GM21786 (cell line): ENCODE measurements at regions not wholly inside any gene's neighbourhood (a gene's known extent, or its start where the extent isn't known, plus 50 kb on each side); places are given as distances from the start of the nearest gene placed in this dataset.

Source experiments
- ATAC-seq: cut with Tn5 transposase; IDR thresholded peaks from one replicate; pipeline ENCODE4 v1.9.1; 2021; ENCODE audit not compliant: unreplicated experiment

DNA sequence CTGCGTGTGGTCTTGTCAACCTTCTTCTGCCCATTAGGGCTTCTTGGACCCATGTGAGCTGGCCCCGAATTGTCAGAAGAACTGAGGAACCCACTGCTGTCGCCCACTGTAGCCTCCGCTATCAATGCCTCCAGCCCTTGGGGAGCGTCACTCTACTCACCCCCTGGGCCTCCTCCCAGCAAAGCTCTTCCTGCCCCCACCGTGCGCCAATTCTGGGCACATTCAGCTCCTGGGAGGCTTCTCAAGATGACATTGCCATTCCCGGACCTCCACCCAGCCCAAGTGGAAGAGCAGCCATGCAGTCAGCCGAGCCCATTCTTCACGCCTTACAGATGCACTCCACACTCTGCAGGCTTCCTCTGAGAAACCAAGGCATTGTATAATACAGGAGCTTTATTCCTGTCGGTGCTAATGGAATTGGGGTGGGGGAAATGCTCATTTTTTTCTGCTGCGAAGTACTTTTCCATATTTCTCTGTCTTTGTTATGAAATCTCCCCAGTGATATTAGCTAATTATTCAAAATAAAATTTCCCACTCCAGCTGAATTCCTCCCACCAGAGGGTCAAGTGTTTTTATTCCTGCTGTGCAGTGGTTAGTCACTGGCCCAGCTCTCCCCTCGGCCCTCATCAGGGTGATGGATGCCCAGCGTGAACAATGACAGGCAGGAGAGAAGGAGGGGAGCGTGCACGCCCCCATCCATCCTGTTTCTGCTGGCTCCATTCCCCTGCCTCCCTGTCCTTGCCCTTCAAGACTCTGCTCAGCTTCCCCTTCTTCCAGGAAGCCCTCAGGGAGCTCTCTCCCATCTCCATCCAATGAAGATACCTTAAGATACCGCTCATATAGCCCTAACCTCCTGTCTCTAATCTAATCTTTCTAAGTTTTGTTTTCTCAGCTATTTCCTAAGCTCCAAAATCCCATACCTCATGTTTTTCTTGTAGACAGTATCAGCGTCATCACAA is 87.7 kb downstream of the C16orf95 start:
- ATAC-seq: no peak

DNA sequence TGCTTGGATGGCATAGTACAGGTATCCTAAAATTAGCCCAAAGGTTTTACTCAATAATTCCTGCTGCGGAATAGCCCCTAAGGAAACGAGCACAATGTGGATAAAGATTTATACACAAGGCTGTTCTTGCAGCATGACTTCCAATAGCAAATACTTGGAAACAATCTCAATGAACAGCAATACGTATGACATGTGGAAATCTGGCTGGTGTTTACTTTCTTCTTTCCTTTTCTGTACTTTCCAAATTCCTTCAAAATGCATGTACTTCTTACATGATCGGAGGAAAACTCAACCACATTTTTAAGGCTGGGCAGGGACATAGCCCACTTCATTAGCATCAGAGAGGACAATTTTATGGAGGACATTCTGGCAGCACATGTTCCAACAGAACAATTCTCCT is 86.6 kb downstream of the C16orf95 start:
- no peak for ATAC-seq

GRCh38 chr16:87231295-87231694 is 85.9 kb downstream of the C16orf95 start:
- no peak for ATAC-seq

DNA sequence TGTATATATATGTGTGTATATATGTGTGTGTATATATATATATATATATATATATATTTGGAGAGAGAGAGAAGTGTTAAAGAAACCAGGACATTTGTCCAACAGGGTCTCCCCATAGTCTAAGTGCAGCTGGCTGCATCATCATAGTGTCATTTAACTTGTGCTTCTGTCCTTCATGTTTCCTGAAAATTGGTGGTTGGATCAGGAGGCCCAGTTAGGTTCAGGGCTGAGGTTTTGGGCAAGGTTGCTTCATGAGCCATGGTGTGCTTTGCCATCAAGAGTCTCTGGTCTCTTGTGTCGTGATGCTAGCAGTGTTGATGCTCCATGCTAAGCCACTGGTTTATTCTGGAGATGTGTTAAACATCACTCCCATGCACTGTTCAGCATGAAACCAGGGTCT is 85.3 kb downstream of the C16orf95 start:
- ATAC-seq: no peak

GRCh38 chr16:87233928-87234327 is 83.3 kb downstream of the C16orf95 start:
- no peak for ATAC-seq

GRCh38 chr16:87234601-87235000 is 82.6 kb downstream of the C16orf95 start:
- no peak for ATAC-seq

- ATAC-seq: no peak
These were observed 81.2 kb downstream of the C16orf95 start for GRCh38 chr16:87235810-87236515.

DNA sequence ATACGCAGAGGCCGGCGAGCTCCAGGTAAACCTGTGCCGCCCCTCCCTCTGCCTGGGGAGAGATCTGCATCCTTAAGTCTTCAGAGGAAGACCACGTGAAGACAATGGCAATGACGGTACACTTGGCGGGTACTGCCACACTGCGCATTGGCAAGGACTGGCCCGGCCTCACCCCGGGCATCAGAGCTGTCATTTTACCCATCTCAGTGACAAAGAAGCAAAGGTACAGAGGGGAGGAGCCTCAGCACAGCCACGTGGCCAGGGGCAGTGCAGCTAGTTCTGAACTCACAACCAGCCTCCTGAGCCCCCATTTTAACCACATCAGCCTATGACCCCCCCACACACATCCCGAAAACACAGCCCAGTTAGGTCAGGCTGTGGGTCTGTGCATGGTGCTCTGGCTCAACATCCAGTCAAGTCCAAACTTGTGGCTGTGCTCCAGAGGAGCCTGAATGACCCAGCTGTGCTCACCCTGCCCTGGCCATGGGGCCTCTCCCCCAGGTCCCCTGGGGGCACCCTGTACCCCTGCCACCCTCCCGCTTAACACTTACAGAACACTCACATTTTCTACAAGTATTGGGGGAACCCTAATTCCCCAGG is 80.6 kb downstream of the C16orf95 start:
- ATAC-seq: no peak

DNA sequence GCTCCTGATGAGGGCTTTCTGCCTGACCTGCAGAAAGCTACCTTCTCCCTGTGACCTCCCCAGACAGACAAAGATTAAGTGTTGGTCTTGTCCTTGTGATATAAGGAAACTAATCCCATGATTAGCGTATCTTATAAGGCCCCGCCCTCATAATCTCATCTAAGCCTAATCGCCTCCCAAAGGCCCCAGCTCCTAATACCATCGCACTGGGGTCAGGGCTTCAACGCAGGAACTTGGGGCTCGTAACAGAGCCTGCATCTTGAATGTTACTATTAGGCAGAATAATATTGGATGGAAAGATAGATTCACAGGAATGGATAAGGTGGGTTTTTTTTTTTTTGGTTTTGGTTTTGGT is 78.9 kb downstream of the C16orf95 start:
- no peak for ATAC-seq

DNA sequence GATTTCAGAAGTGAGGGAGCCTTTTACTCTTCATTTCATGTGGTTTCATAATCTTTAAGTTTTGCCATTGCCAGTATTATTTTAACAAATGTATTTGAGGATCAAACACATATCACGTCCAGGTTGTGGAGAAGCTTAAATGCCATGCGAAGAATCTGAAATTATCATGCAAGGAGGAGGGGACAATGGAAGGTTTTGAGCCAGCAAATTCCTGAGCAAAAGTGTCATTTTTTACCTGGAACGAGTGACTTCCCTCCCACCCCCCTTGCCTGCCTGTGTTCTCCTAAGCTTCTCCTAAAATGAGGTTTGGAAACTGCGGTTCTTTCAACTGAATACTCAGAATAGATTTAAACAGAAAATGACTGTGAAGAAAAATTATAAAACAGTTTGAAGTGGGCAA is 77.6 kb downstream of the C16orf95 start:
- no peak for ATAC-seq

DNA sequence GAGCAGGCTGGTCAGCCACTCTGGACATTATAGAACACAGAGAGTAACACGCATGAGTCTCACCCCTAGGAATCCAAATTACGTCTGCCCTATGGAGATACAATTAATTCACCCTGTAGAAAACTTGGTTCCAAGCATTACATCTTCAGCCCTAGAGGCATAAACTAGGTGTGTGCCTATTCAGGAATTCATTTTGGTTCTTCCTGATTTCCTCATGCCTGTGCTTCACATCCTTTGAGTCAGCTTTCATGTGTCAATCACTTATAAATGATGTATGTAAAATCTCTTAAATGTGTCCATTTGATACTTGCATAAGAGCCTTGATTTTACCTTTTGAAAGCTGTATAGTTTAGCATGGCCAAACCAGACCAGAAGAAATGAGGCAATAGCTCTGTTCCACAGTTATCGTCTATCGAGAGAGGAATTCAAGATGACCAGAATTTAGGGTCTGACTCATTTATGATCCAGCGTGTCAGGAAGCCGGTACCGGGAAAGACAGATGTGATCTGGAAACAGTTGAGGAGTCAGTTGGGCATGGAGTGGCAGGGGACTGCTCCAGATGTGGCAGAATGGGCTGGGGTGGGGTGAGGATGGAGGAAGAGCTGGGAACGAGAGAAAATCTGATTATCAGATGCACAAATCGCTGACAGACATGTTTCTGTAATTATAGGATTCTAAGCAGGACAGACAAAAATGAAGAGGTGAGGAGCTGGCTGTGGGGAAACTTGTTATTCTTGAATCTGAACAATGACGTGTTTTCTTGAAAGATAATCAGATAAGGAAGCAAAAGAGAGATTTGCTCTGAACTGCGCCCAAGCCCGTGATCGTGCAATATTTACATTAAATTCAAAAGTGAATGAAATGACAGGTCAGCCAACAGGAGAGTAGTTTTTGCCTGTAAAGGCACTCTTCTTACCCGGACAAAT is 76.7 kb downstream of the C16orf95 start:
- ATAC-seq: no peak

DNA sequence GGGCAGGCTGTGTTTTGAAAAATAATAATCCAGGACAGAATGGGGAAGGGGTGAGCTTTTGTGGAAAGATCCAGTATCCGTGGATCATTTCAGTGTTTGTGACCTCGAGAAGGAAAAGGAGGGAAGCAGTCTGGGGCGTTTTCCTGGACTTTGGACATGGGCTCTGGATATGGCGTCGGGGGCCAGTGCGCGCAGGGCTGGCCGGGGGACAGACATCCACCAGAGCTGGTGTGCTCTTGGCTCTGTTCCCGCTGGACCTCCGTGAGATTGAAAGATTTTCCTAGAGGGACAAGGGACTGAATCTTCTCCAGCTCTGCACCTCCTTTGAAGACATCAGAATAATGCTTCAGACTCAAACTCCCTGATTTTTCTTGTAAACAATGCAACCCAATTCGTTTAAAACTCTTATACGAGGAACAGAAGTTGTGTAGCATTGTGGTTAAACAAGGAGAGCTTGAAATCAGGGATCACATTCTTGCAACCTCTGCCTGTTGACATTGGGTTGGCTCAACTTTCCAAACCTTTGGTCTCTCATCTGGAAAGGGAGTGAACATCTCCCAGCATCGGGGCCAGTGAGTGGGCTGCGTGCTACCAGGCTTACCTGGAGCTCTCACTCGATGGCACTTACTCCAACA is 75.9 kb downstream of the C16orf95 start:
- no peak for ATAC-seq

- no peak for ATAC-seq
These were observed 73.7 kb downstream of the C16orf95 start for GRCh38 chr16:87243478-87243877.

DNA sequence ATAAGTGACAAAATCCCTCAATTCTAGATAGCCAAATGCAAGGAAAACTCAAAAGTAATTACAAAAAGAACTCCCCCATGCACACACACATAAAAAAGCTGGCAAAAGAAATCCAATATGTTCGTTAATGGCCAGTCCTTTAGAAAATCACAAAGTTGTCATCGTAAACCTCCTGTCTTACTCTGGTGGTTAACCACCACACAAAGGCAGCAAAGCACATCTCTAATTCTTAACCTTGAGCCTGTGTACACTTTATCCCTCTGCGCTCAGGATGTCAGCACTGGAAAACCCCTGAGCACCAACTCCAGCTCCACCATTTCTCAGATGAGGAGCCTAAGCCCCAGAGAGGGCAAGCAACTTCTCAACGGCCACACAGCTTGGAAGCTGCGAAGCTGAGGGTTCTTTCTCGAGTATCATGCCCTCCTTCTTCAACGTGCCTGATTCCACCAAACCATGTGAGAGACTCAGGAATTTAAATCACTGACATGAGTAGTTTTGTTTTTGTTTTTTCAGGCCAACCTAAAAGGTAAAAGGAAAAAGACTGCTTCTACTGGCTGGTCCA is 72.5 kb downstream of the C16orf95 start:
- ATAC-seq: no peak

DNA sequence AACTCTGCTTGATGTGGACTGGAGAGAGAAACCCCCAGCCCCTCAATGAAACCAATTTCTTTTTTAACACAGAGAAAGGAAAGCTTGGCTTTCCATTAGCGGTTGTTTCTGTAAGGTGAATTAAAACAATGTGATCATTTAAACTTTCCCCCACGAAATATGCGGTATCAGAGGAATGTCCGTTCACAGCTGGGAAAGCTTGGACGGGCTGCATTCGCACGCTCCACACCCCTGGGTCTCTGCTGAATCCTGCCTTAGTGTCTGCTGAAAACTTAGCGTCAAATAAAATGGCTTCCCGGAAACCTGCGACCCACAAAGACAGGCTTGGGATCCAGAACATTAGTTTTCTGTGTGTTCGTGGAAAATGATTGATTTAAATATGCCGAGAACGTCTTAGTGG is 71.7 kb downstream of the C16orf95 start:
- ATAC-seq: no peak

- ATAC-seq: no peak
These were observed 70.7 kb downstream of the C16orf95 start for GRCh38 chr16:87246269-87247065.

- ATAC-seq: no peak
These were observed 68.5 kb downstream of the C16orf95 start for GRCh38 chr16:87248714-87249113.

DNA sequence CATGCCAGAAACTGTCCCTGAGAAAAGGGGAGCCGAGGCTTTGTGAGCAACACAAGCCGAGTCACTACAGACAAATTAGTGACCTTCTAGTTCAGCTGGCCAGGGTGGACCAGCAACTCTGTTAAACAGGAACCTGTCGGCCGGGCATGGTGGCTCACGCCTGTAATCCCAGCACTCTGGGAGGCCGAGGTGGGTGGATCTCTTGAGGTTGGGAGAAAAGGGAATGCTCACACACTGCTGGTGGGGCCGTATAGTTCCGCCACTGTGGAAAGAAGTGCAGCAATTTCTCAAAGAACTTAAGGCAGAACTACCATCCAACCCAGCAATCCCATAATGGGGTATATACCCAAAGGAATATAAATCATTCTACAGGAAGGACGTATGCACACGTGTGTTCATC is 67.8 kb downstream of the C16orf95 start:
- ATAC-seq: no peak

DNA sequence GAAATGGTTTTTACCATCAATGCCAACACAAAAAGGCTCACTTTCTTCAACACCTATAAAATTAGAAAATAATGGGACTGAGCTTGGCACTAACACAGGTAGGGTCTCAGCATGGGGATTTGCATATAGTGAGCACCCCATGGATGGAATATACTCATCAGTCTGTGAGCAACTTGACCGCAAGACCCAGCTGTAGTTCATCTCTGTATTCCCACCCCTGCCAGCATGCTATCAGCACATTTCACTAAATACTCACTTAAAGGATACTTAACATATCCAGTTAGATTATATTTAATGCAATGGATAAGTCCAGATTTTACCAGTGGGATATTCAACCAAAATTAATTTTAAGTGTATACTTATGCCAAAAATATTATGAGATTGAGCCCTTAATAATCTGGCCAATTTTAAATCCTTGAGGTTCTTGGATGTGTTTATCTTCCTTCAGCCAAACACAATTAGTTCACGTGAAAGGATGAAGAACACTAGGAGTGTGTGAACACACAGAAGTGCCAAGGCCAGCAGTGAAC is 66.7 kb downstream of the C16orf95 start:
- ATAC-seq: no peak
